Activated CD4-positive, alpha-beta memory T cell treated with anti-CD3 and anti-CD28 coated beads, Interleukin-2, amount 10 ng/mL, durations not matched to agents 7 days and 5 days (primary cell): ENCODE measurements at regions not wholly inside any gene's neighbourhood (a gene's known extent, or its start where the extent isn't known, plus 50 kb on each side); places are given as distances from the start of the nearest gene placed in this dataset.

ENCODE experiments used
- CTCF ChIA-PET: fragments of 350-600 bp; sonication (Branson Sonifier 250); formaldehyde crosslinking; loops from one replicate; lab custom pipeline; 2021; ENCODE audit warnings: antibody characterized with exemption, inconsistent platforms; lab: Charles Lee
- POLR2A ChIA-PET: fragments of 350-600 bp; sonication (Branson Sonifier 250); formaldehyde crosslinking; loops from one replicate; lab custom pipeline; 2021; ENCODE audit warnings: antibody characterized with exemption; lab: Charles Lee
- DNase-seq: peaks from one replicate; pipeline ENCODE4 v3.0.0-alpha.2; 2020
- H3K27ac Mint-ChIP-seq: one replicate; pipeline ENCODE4 v1.8.0; 2021; ENCODE audit warnings: mild to moderate bottlenecking, mixed read lengths
- H3K27me3 Mint-ChIP-seq: one replicate; pipeline ENCODE4 v1.8.0; 2021; ENCODE audit warnings: mixed read lengths
- H3K36me3 Mint-ChIP-seq: one replicate; pipeline ENCODE4 v1.8.0; 2021; ENCODE audit warnings: low read depth, mixed read lengths
- H3K4me1 Mint-ChIP-seq: one replicate; pipeline ENCODE4 v1.8.0; 2021; ENCODE audit warnings: mixed read lengths
- H3K4me3 Mint-ChIP-seq: one replicate; pipeline ENCODE4 v1.8.0; 2021; ENCODE audit warnings: mild to moderate bottlenecking, mixed read lengths
- H3K9me3 Mint-ChIP-seq: one replicate; pipeline ENCODE4 v1.8.0; 2021; ENCODE audit warnings: mixed read lengths

GRCh38 chr2:226064932-226065570 lies 665.5 kb downstream of the NYAP2 start:
- H3K36me3 Mint-ChIP-seq, result no peaks in the 10 kb centered on the region
- no peaks in the 10 kb centered on the region for H3K27me3 Mint-ChIP-seq
- CTCF ChIA-PET, result no interaction called here
- H3K4me1 Mint-ChIP-seq, result no peaks in the 10 kb centered on the region
- H3K27ac Mint-ChIP-seq, result no peak overlapping the region
- no peaks in the 10 kb centered on the region for H3K9me3 Mint-ChIP-seq
- no peak overlapping the region for H3K4me3 Mint-ChIP-seq
- POLR2A ChIA-PET, result no interaction called here
- no peak for DNase-seq

GRCh38 chr2:226063704-226064440 lies 664.4 kb downstream of the NYAP2 start:
- no peak for DNase-seq
- H3K9me3 Mint-ChIP-seq, result no peaks in the 10 kb centered on the region
- ChIA-PET CTCF (no interaction called here), POLR2A (no interaction called here)
- no peak overlapping the region for H3K4me3 Mint-ChIP-seq
- no peaks in the 10 kb centered on the region for H3K4me1 Mint-ChIP-seq
- H3K27ac Mint-ChIP-seq, result no peak overlapping the region
- H3K27me3 Mint-ChIP-seq, result no peaks in the 10 kb centered on the region
- H3K36me3 Mint-ChIP-seq, result no peaks in the 10 kb centered on the region

- H3K4me3 Mint-ChIP-seq, result no peak overlapping the region
- no peaks in the 10 kb centered on the region for H3K36me3 Mint-ChIP-seq
- no peak overlapping the region for H3K27ac Mint-ChIP-seq
- ChIA-PET CTCF (no interaction called here), POLR2A (no interaction called here)
- no peaks in the 10 kb centered on the region for H3K9me3 Mint-ChIP-seq
- H3K4me1 Mint-ChIP-seq, result no peaks in the 10 kb centered on the region
- H3K27me3 Mint-ChIP-seq, result no peaks in the 10 kb centered on the region
- no peak for DNase-seq
These were observed 660.6 kb downstream of the NYAP2 start for GRCh38 chr2:226059961-226060627.

- Mint-ChIP-seq H3K4me1 (no peaks in the 10 kb centered on the region), H3K4me3 (no peak overlapping the region), H3K27ac (no peak overlapping the region), H3K36me3 (no peaks in the 10 kb centered on the region), H3K9me3 (no peaks in the 10 kb centered on the region), H3K27me3 (no peaks in the 10 kb centered on the region)
- CTCF ChIA-PET, result no interaction called here
- POLR2A ChIA-PET, result no interaction called here
- DNase-seq, result no peak
These were observed 658.4 kb downstream of the NYAP2 start for GRCh38 chr2:226057914-226058313.

- no peak for DNase-seq
- H3K4me3 Mint-ChIP-seq, result no peak overlapping the region
- H3K27ac Mint-ChIP-seq, result no peak overlapping the region
- ChIA-PET CTCF (no interaction called here), POLR2A (no interaction called here)
- no peaks in the 10 kb centered on the region for H3K4me1 Mint-ChIP-seq
- H3K36me3 Mint-ChIP-seq, result no peaks in the 10 kb centered on the region
- no peaks in the 10 kb centered on the region for H3K9me3 Mint-ChIP-seq
- no peaks in the 10 kb centered on the region for H3K27me3 Mint-ChIP-seq
These were observed 657.9 kb downstream of the NYAP2 start for GRCh38 chr2:226057365-226057764.

GRCh38 chr2:226052772-226053416 lies 653.4 kb downstream of the NYAP2 start:
- ChIA-PET POLR2A (no interaction called here), CTCF (no interaction called here)
- H3K4me1 Mint-ChIP-seq, result no peaks in the 10 kb centered on the region
- H3K36me3 Mint-ChIP-seq, result no peaks in the 10 kb centered on the region
- no peaks in the 10 kb centered on the region for H3K27me3 Mint-ChIP-seq
- H3K9me3 Mint-ChIP-seq, result no peaks in the 10 kb centered on the region
- no peak for DNase-seq
- H3K4me3 Mint-ChIP-seq, result no peak overlapping the region
- no peak overlapping the region for H3K27ac Mint-ChIP-seq

- DNase-seq, result no peak
- Mint-ChIP-seq H3K27me3 (no peaks in the 10 kb centered on the region), H3K4me3 (no peak overlapping the region), H3K27ac (no peak overlapping the region), H3K4me1 (no peaks in the 10 kb centered on the region), H3K36me3 (no peaks in the 10 kb centered on the region), H3K9me3 (no peaks in the 10 kb centered on the region)
- ChIA-PET CTCF (no interaction called here), POLR2A (no interaction called here)
These were observed 651.3 kb downstream of the NYAP2 start for GRCh38 chr2:226050822-226051221.

GRCh38 chr2:226048611-226049010 lies 649.1 kb downstream of the NYAP2 start:
- ChIA-PET CTCF (no interaction called here), POLR2A (no interaction called here)
- no peak overlapping the region for H3K27ac Mint-ChIP-seq
- H3K36me3 Mint-ChIP-seq, result no peaks in the 10 kb centered on the region
- no peak overlapping the region for H3K4me3 Mint-ChIP-seq
- H3K27me3 Mint-ChIP-seq, result no peaks in the 10 kb centered on the region
- DNase-seq, result no peak
- no peaks in the 10 kb centered on the region for H3K9me3 Mint-ChIP-seq
- no peaks in the 10 kb centered on the region for H3K4me1 Mint-ChIP-seq

- no peaks in the 10 kb centered on the region for H3K4me1 Mint-ChIP-seq
- H3K9me3 Mint-ChIP-seq, result no peaks in the 10 kb centered on the region
- DNase-seq, result no peak
- H3K36me3 Mint-ChIP-seq, result no peaks in the 10 kb centered on the region
- H3K4me3 Mint-ChIP-seq, result no peak overlapping the region
- no peak overlapping the region for H3K27ac Mint-ChIP-seq
- POLR2A ChIA-PET, result no interaction called here
- H3K27me3 Mint-ChIP-seq, result no peaks in the 10 kb centered on the region
- CTCF ChIA-PET, result no interaction called here
These were observed 645.6 kb downstream of the NYAP2 start for GRCh38 chr2:226045080-226045479.

- H3K36me3 Mint-ChIP-seq, result no peaks in the 10 kb centered on the region
- peaks cover 2% of the 10 kb centered on the region for H3K9me3 Mint-ChIP-seq
- DNase-seq, result no peak
- H3K4me3 Mint-ChIP-seq, result no peak overlapping the region
- no peak overlapping the region for H3K27ac Mint-ChIP-seq
- ChIA-PET POLR2A (no interaction called here), CTCF (no interaction called here)
- no peaks in the 10 kb centered on the region for H3K27me3 Mint-ChIP-seq
- no peaks in the 10 kb centered on the region for H3K4me1 Mint-ChIP-seq
These were observed 640.9 kb downstream of the NYAP2 start for GRCh38 chr2:226040344-226040900.

GRCh38 chr2:226037526-226037925 lies 638.0 kb downstream of the NYAP2 start:
- Mint-ChIP-seq H3K36me3 (no peaks in the 10 kb centered on the region), H3K9me3 (peaks cover 2% of the 10 kb centered on the region), H3K27ac (no peak overlapping the region), H3K4me1 (no peaks in the 10 kb centered on the region), H3K27me3 (peaks cover 3% of the 10 kb centered on the region), H3K4me3 (no peak overlapping the region)
- POLR2A ChIA-PET, result no interaction called here
- no peak for DNase-seq
- CTCF ChIA-PET, result no interaction called here

GRCh38 chr2:226031647-226032501 lies 632.4 kb downstream of the NYAP2 start:
- CTCF ChIA-PET, result no interaction called here
- DNase-seq, result no peak
- Mint-ChIP-seq H3K27me3 (peaks cover 28% of the 10 kb centered on the region), H3K9me3 (peaks cover 2% of the 10 kb centered on the region), H3K27ac (no peak overlapping the region), H3K4me1 (peaks cover 2% of the 10 kb centered on the region), H3K4me3 (no peak overlapping the region), H3K36me3 (no peaks in the 10 kb centered on the region)
- POLR2A ChIA-PET, result no interaction called here
